ENCODE measurements at regions not wholly inside any gene's neighbourhood (a gene's known extent, or its start where the extent isn't known, plus 50 kb on each side); places are given as distances from the start of the nearest gene placed in this dataset.

DNA sequence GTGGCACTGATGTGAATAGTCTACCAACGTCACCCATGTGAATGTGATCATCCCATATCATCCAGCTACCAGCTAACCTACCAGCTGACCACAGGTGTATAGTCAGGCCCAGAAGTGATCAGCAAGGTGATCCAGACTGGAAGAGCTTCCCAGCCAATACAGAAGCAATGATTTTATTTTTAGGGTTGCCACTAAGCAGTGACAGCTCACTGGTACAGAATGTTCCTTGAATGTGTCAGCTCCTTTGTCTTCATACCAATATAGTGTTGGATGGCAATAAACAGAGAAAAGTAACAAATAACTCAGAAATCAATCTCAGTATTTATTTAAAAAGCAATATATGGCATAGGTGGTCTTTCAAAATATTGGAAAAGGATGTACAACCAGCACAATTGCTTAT is 361.8 kb upstream of the CPEB2 start:
- no peaks in the 10 kb centered on the region for H3K27me3 ChIP-seq (replicated peaks; ENCODE audit: insufficient read depth, low read length)
- H2AFZ ChIP-seq (ENCODE audit: low read length): no peak overlapping the region
- H3K36me3 ChIP-seq (replicated peaks; ENCODE audit: insufficient read depth, low read length): no peaks in the 10 kb centered on the region
- TF ChIP-seq EZH2 (optimal IDR thresholded peaks at IDR 0.05; ENCODE audit: low read depth, low read length): no peak
- no peak for TF ChIP-seq EZH2phosphoT487 (IDR thresholded peaks at IDR 0.05; ENCODE audit: low read length)
- TF ChIP-seq, protein P1, sequence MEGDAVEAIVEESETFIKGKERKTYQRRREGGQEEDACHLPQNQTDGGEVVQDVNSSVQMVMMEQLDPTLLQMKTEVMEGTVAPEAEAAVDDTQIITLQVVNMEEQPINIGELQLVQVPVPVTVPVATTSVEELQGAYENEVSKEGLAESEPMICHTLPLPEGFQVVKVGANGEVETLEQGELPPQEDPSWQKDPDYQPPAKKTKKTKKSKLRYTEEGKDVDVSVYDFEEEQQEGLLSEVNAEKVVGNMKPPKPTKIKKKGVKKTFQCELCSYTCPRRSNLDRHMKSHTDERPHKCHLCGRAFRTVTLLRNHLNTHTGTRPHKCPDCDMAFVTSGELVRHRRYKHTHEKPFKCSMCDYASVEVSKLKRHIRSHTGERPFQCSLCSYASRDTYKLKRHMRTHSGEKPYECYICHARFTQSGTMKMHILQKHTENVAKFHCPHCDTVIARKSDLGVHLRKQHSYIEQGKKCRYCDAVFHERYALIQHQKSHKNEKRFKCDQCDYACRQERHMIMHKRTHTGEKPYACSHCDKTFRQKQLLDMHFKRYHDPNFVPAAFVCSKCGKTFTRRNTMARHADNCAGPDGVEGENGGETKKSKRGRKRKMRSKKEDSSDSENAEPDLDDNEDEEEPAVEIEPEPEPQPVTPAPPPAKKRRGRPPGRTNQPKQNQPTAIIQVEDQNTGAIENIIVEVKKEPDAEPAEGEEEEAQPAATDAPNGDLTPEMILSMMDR (IDR thresholded peaks at IDR 0.05; ENCODE audit: low read length): no peak
- H3F3A ChIP-seq (ENCODE audit: insufficient read depth, low read length): no peaks in the 10 kb centered on the region
- no peaks in the 10 kb centered on the region for H4K20me1 ChIP-seq (ENCODE audit: insufficient read depth, low read length)
- H3K9ac ChIP-seq (ENCODE audit: low read length): no peak overlapping the region
- H3K4me2 ChIP-seq (ENCODE audit: low read depth, low read length): no peak overlapping the region
- no peak for DNase-seq
- no peak overlapping the region for H3K27ac ChIP-seq (ENCODE audit: low read length)
- no peaks in the 10 kb centered on the region for H3K79me2 ChIP-seq (ENCODE audit: low read length)
- H3K4me1 ChIP-seq (ENCODE audit: low read length): no peaks in the 10 kb centered on the region
- no peaks in the 10 kb centered on the region for H3K9me2 ChIP-seq (replicated peaks; ENCODE audit: insufficient read depth, low read length)
- no peak overlapping the region for H3K4me3 ChIP-seq (ENCODE audit: low read length)
- no peaks in the 10 kb centered on the region for H3K9me3 ChIP-seq (replicated peaks; ENCODE audit: insufficient read depth, low read length)

DNA sequence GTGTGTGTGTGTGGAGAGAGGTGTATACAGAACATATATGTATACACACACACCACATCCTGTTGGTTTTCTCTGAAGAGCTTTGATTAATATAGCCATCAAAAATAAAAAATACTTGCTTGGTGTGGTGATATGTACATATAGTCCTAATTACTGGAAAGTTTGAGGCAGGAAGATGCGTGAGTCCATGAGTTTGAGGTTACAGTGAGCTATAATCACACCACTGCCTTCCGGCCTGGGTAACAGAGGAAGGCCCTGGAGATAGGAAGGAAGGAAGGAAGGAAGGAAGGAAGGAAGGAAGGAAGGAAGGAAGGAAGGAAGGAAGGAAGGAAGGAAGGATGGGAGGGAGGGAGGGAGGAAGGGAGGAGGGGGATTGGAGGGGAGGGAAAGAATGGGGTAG is 360.4 kb upstream of the CPEB2 start:
- no peak overlapping the region for H3K27ac ChIP-seq (ENCODE audit: low read length)
- DNase-seq: no peak
- H3K4me2 ChIP-seq (ENCODE audit: low read depth, low read length): no peak overlapping the region
- H4K20me1 ChIP-seq (ENCODE audit: insufficient read depth, low read length): no peaks in the 10 kb centered on the region
- no peaks in the 10 kb centered on the region for H3K36me3 ChIP-seq (replicated peaks; ENCODE audit: insufficient read depth, low read length)
- no peaks in the 10 kb centered on the region for H3K4me1 ChIP-seq (ENCODE audit: low read length)
- TF ChIP-seq EZH2 (optimal IDR thresholded peaks at IDR 0.05; ENCODE audit: low read depth, low read length): no peak
- TF ChIP-seq EZH2phosphoT487 (IDR thresholded peaks at IDR 0.05; ENCODE audit: low read length): no peak
- H3K9me2 ChIP-seq (replicated peaks; ENCODE audit: insufficient read depth, low read length): no peaks in the 10 kb centered on the region
- H3K9ac ChIP-seq (ENCODE audit: low read length): no peak overlapping the region
- no peak overlapping the region for H3K4me3 ChIP-seq (ENCODE audit: low read length)
- H3K27me3 ChIP-seq (replicated peaks; ENCODE audit: insufficient read depth, low read length): no peaks in the 10 kb centered on the region
- H3K9me3 ChIP-seq (replicated peaks; ENCODE audit: insufficient read depth, low read length): no peaks in the 10 kb centered on the region
- no peaks in the 10 kb centered on the region for H3K79me2 ChIP-seq (ENCODE audit: low read length)
- no peak overlapping the region for H2AFZ ChIP-seq (ENCODE audit: low read length)
- no peaks in the 10 kb centered on the region for H3F3A ChIP-seq (ENCODE audit: insufficient read depth, low read length)

GRCh38 chr4:14644580-14645282 is 357.6 kb upstream of the CPEB2 start:
- H3K9me2 ChIP-seq (replicated peaks; ENCODE audit: insufficient read depth, low read length): no peaks in the 10 kb centered on the region
- no peaks in the 10 kb centered on the region for H3K4me1 ChIP-seq (ENCODE audit: low read length)
- TF ChIP-seq EZH2 (optimal IDR thresholded peaks at IDR 0.05; ENCODE audit: low read depth, low read length) (no peak), EZH2phosphoT487 (IDR thresholded peaks at IDR 0.05; ENCODE audit: low read length) (no peak)
- TF ChIP-seq, protein P1 (IDR thresholded peaks at IDR 0.05; ENCODE audit: low read length): no peak
- no peaks in the 10 kb centered on the region for H3K27me3 ChIP-seq (replicated peaks; ENCODE audit: insufficient read depth, low read length)
- no peak overlapping the region for H2AFZ ChIP-seq (ENCODE audit: low read length)
- H3K9me3 ChIP-seq (replicated peaks; ENCODE audit: insufficient read depth, low read length): no peaks in the 10 kb centered on the region
- no peak for DNase-seq
- H3K79me2 ChIP-seq (ENCODE audit: low read length): no peaks in the 10 kb centered on the region
- H3K27ac ChIP-seq (ENCODE audit: low read length): no peak overlapping the region
- H3K36me3 ChIP-seq (replicated peaks; ENCODE audit: insufficient read depth, low read length): no peaks in the 10 kb centered on the region
- H3K9ac ChIP-seq (ENCODE audit: low read length): no peak overlapping the region
- H3K4me2 ChIP-seq (ENCODE audit: low read depth, low read length): no peak overlapping the region
- H3F3A ChIP-seq (ENCODE audit: insufficient read depth, low read length): no peaks in the 10 kb centered on the region
- no peaks in the 10 kb centered on the region for H4K20me1 ChIP-seq (ENCODE audit: insufficient read depth, low read length)
- no peak overlapping the region for H3K4me3 ChIP-seq (ENCODE audit: low read length)

- no peak for TF ChIP-seq EZH2 (optimal IDR thresholded peaks at IDR 0.05; ENCODE audit: low read depth, low read length)
- no peak for TF ChIP-seq EZH2phosphoT487 (IDR thresholded peaks at IDR 0.05; ENCODE audit: low read length)
- TF ChIP-seq, protein P1 (IDR thresholded peaks at IDR 0.05; ENCODE audit: low read length): no peak
- H3K36me3 ChIP-seq (replicated peaks; ENCODE audit: insufficient read depth, low read length): no peaks in the 10 kb centered on the region
- no peaks in the 10 kb centered on the region for H3F3A ChIP-seq (ENCODE audit: insufficient read depth, low read length)
- no peak overlapping the region for H2AFZ ChIP-seq (ENCODE audit: low read length)
- H3K27me3 ChIP-seq (replicated peaks; ENCODE audit: insufficient read depth, low read length): no peaks in the 10 kb centered on the region
- no peaks in the 10 kb centered on the region for H4K20me1 ChIP-seq (ENCODE audit: insufficient read depth, low read length)
- H3K4me1 ChIP-seq (ENCODE audit: low read length): no peaks in the 10 kb centered on the region
- no peak overlapping the region for H3K27ac ChIP-seq (ENCODE audit: low read length)
- no peak overlapping the region for H3K4me3 ChIP-seq (ENCODE audit: low read length)
- H3K9ac ChIP-seq (ENCODE audit: low read length): no peak overlapping the region
- no peaks in the 10 kb centered on the region for H3K9me3 ChIP-seq (replicated peaks; ENCODE audit: insufficient read depth, low read length)
- no peak for DNase-seq
- H3K79me2 ChIP-seq (ENCODE audit: low read length): no peaks in the 10 kb centered on the region
- no peak overlapping the region for H3K4me2 ChIP-seq (ENCODE audit: low read depth, low read length)
- H3K9me2 ChIP-seq (replicated peaks; ENCODE audit: insufficient read depth, low read length): no peaks in the 10 kb centered on the region
Measured at GRCh38 chr4:14646831-14647230, 355.4 kb upstream of the CPEB2 start.

All from MM.1S (cell line).